ENCODE measurements at regions not wholly inside any gene's neighbourhood (a gene's known extent, or its start where the extent isn't known, plus 50 kb on each side); places are given as distances from the start of the nearest gene placed in this dataset.

DNA sequence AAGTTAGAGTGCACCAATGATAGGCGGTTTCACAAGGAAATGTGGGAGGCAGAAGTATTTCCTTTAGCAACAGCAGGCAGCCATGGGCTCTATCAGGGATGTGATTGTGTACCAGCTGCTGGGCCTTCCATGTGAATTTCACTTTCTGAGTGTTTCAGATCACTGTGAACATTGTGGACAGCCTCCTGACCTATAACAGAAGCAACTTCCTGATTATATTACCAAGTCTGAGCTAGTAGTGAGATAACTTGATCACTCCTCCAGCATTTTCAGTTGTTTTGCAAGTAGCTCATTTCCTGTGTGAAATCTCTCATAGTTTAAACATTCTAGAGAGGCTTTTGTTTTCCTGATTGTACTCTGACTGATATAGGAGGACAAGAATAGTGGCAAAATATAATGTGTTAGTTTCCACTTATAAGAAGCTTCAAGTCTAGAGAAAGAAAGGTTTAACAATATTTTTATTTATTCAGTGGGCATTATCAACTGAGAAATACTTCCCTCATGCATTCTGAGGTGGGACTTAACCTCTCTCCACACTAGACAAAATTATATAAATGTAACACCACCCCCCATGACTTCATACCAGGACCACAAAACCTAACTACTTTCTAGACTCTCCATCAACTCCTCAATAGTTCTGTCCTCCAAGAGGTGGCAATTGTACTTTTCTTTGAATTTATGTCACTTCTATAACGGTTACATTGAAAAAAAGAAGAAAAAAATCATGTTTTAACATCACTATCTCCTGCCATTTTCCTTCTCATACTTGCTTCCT lies 184.2 kb upstream of the LUZP2 start:
- H3K36me3 Mint-ChIP-seq (ENCODE audit: low read depth): no peaks in the 10 kb centered on the region
- no peak overlapping the region for H3K4me3 Mint-ChIP-seq
- no peaks in the 10 kb centered on the region for H3K4me1 Mint-ChIP-seq
- H3K27me3 Mint-ChIP-seq: no peaks in the 10 kb centered on the region
- H3K27ac Mint-ChIP-seq: no peak overlapping the region
- DNase-seq: no peak
- H3K9me3 Mint-ChIP-seq: peaks cover 13% of the 10 kb centered on the region
- intact Hi-C loops (cut with micrococcal nuclease): no loop called here

DNA sequence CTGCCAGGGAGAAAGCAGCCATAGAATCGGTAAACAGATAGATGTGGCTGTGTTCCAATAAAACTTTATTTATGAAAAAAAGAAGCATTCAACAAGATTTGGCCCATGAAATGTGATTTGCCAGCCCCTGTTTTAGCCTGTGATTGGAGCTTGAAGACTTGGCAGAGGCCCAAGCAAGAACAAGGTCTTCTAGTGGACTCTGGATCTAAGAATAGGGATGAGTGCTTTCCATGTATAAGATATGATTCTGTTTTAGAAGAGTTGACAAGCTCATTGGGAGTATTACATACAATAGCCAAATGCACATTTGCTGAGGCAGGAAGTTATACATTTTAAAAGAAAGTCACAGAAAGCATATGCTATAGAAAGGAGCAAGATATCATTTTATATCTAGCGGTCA lies 175.6 kb upstream of the LUZP2 start:
- H3K36me3 Mint-ChIP-seq (ENCODE audit: low read depth): no peaks in the 10 kb centered on the region
- intact Hi-C loops (cut with micrococcal nuclease): no loop called here

DNA sequence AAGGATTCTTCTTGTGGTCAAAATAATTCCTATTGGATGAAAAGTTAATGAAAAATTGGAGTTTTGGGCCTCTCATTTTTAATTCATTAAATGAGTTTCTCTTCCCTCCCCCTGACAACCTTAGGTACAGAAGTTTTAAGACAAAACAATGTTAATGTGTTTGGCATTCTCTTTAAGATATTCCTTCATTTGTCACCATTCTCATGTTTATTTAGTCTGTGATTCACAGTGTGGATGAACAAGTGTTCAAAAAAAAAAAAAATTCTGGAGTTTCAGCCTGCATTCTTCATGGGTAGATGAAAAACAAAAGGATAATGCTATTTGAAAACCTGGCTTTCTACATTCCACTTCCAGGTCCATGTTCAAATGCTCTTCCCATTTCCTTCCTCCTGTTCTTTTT lies 172.6 kb upstream of the LUZP2 start:
- intact Hi-C loops (cut with micrococcal nuclease): no loop called here
- Mint-ChIP-seq H3K4me3 (no peak overlapping the region), H3K36me3 (ENCODE audit: low read depth) (no peaks in the 10 kb centered on the region), H3K4me1 (no peaks in the 10 kb centered on the region), H3K27ac (no peak overlapping the region), H3K9me3 (no peaks in the 10 kb centered on the region), H3K27me3 (no peaks in the 10 kb centered on the region)
- no peak for DNase-seq

More for the DNA sequence above, 175.6 kb upstream of the LUZP2 start:
- Mint-ChIP-seq H3K4me3 (no peak overlapping the region), H3K27me3 (no peaks in the 10 kb centered on the region), H3K9me3 (no peaks in the 10 kb centered on the region), H3K4me1 (no peaks in the 10 kb centered on the region), H3K27ac (no peak overlapping the region)
- no peak for DNase-seq

DNA sequence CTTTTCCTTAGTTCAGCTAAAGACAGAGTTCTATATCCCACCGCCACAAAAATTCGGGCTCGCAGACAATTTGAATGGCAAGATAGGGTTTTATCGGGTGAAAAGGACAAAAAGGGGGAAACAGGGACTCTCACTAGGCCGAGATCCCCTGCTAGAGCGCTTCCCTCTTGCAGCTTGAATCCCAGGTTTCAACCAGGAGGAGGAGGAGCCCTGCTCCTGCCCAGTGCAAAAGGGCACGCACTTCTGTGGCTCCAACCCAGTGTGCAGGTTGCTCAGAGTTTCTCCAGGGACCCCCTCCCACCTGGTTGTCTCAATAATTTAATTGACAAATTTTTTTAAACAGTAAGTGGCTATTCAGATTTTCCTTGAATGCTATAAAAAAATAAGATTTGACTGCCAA lies 152.6 kb upstream of the LUZP2 start:
- intact Hi-C loops (cut with micrococcal nuclease): no loop called here
- H3K27ac Mint-ChIP-seq: no peak overlapping the region
- H3K27me3 Mint-ChIP-seq: no peaks in the 10 kb centered on the region

DNA sequence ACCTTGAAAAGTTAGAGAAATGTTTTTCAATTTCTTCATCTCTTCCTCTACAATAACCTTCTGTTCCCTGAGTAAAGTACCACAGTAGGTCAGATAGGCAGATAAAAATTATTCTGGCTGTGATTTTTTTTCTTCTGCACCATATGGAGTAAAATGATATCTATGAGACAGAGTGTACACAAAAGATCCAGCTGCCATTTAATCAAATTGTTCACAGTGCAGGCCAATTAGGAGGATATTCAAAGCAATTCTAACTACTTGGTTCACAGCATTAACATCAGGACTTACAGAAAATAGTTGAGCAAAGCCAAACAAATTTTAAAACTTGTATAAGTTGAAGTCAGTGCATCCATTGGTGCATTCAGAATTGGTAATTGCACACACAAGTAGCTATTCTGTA lies 147.9 kb upstream of the LUZP2 start:
- Mint-ChIP-seq H3K4me1 (no peaks in the 10 kb centered on the region), H3K4me3 (no peak overlapping the region), H3K27me3 (no peaks in the 10 kb centered on the region), H3K36me3 (ENCODE audit: low read depth) (no peaks in the 10 kb centered on the region), H3K27ac (no peak overlapping the region), H3K9me3 (no peaks in the 10 kb centered on the region)
- no peak for DNase-seq
- intact Hi-C loops (cut with micrococcal nuclease): no loop called here

More for the DNA sequence above, 152.6 kb upstream of the LUZP2 start:
- no peak overlapping the region for H3K4me3 Mint-ChIP-seq
- no peaks in the 10 kb centered on the region for H3K36me3 Mint-ChIP-seq (ENCODE audit: low read depth)
- no peaks in the 10 kb centered on the region for H3K4me1 Mint-ChIP-seq
- no peak for DNase-seq
- H3K9me3 Mint-ChIP-seq: no peaks in the 10 kb centered on the region

DNA sequence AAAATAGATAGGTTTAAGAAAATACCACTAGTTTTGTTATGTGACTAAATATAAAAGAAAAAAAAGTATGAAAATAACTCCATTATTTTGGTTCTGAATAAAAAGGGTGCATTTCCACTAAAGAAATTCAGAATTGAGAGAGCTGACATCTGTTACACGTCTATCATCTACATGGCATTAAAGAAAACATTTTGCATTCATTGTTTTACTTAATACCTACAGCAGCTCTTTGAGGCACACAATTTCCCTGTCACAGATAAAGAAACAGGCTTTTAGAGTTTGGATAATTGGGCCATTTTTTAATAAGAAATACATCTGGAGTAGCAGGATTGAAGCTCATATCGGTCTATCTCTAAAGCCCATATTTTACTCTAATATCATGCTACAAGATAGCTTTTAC lies 145.7 kb upstream of the LUZP2 start:
- Mint-ChIP-seq H3K4me3 (no peak overlapping the region), H3K27me3 (no peaks in the 10 kb centered on the region), H3K36me3 (ENCODE audit: low read depth) (no peaks in the 10 kb centered on the region), H3K4me1 (no peaks in the 10 kb centered on the region), H3K27ac (no peak overlapping the region), H3K9me3 (no peaks in the 10 kb centered on the region)
- no peak for DNase-seq
- intact Hi-C loops (cut with micrococcal nuclease): no loop called here

DNA sequence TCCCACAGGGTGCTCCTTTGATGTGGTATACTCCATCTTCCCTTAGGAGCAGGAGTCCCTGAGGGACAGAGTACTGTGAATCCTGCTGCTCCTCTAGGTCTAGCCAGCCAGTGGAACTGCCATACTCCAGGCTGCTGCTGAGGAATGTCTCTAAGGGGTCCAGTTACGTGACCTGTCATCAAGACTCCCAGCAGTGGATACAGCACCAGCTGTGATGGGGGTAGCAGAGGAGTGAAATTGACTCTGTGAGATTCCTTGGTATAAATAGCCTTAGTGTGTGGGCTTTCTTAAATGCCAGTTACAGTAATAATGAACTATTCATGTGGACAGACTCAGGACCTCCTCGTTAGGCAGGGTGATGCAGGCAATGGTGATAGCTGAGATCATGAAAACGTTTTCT lies 140.4 kb upstream of the LUZP2 start:
- no peak overlapping the region for H3K27ac Mint-ChIP-seq
- H3K27me3 Mint-ChIP-seq: no peaks in the 10 kb centered on the region
- H3K36me3 Mint-ChIP-seq (ENCODE audit: low read depth): no peaks in the 10 kb centered on the region
- DNase-seq: no peak
- no peaks in the 10 kb centered on the region for H3K9me3 Mint-ChIP-seq
- intact Hi-C loops (cut with micrococcal nuclease): no loop called here
- no peaks in the 10 kb centered on the region for H3K4me1 Mint-ChIP-seq
- H3K4me3 Mint-ChIP-seq: no peak overlapping the region

DNA sequence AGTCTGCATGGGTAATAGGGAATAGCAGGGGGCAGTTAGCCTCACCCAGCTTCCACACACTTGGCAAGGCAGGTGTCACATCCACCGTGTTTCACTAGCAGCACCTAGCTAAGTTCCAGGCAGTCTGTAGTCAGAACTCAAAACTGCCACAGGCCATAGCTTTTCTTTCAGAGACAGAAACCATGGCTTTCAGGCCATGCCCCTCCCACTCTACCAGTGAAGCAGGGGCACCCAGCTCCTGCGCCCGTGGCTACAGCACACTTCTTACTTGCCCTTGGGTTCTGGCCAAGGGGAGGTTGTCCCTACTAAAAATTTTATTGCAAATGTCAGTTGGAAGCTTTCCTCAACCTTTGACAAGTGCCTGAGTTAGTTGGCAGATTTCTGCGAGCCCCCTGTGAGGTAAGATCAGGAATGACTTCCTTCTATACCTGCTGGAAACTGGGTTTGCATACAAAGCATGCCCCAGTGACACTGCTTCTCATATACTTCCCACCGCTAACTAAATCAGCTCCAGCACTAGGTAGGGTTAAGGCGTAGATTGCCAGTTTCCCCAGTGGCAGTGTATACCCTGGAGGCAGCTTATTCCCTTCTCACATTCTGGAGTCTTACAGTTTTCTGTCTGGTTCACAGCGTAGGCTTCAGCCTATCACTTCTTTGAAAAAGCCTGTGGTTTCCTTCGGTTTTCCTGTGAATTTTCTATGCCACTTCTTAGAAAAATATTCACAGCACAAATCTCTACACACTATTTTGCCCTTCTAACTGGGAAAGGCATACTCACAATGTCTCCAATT lies 139.0 kb upstream of the LUZP2 start:
- Mint-ChIP-seq H3K27me3 (no peaks in the 10 kb centered on the region), H3K9me3 (no peaks in the 10 kb centered on the region), H3K36me3 (ENCODE audit: low read depth) (no peaks in the 10 kb centered on the region), H3K27ac (no peak overlapping the region), H3K4me3 (no peak overlapping the region), H3K4me1 (no peaks in the 10 kb centered on the region)
- intact Hi-C loops (cut with micrococcal nuclease): no loop called here
- no peak for DNase-seq

DNA sequence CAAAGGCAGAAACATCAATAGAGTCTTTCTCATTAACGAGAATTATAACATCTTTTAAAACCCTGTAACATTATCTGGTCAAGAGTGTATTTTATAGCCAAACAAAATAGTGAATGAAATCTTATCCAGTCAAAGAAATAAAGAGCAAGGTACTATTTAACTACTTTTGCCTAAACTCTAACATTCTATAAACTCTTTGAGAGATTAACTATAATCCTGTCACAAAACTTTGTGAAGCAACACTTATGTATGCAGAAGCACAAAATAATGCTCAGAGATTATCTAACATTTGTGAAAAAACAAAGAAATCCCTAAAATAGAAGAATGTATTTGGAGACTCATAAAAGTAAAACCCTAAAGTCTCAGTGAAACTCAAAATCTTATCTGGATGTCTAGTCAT lies 124.4 kb upstream of the LUZP2 start:
- intact Hi-C loops (cut with micrococcal nuclease): no loop called here
- no peaks in the 10 kb centered on the region for H3K4me1 Mint-ChIP-seq
- H3K27ac Mint-ChIP-seq: no peak overlapping the region
- H3K36me3 Mint-ChIP-seq (ENCODE audit: low read depth): no peaks in the 10 kb centered on the region
- no peak for DNase-seq
- no peak overlapping the region for H3K4me3 Mint-ChIP-seq
- H3K9me3 Mint-ChIP-seq: no peaks in the 10 kb centered on the region
- no peaks in the 10 kb centered on the region for H3K27me3 Mint-ChIP-seq

DNA sequence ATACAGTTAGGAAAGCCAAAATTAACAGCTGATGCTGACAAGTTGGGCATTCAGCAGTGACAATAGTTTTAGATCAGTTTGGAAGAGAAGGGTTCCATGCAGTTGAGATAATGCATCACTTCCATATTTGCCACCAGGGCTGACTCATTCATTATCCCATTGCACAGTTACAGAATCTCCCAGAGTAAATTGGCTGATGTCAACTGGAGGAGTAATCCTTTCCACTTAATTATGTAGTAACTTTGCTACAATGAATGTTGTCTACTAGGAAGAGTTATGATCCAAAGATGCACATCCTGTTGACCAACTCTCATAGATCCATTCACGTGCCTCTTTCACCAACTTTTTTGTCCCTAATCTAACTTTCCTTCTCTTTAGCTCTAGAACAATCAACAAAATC lies 123.3 kb upstream of the LUZP2 start:
- intact Hi-C loops (cut with micrococcal nuclease): no loop called here
- Mint-ChIP-seq H3K9me3 (no peaks in the 10 kb centered on the region), H3K4me3 (no peak overlapping the region), H3K36me3 (ENCODE audit: low read depth) (no peaks in the 10 kb centered on the region), H3K27ac (no peak overlapping the region), H3K4me1 (no peaks in the 10 kb centered on the region), H3K27me3 (no peaks in the 10 kb centered on the region)
- no peak for DNase-seq

DNA sequence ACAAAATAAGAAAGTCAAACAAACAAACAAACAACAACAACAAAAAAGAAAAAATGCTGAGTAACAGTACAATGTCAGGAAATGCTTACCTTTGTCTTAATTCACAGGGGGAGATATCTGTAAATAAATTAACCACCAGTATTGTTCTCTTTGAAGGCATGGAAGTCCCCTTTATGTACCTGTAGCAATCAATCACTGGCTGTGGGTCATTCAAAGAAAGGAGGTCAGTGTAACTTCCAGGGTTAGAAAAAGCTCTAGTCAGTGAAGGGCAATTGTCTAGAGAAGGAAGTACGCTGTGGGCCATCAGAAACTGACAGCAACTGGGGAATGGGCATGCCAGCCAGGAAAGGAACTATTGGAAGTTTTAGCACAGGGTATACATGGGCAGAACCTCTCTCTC lies 121.5 kb upstream of the LUZP2 start:
- Mint-ChIP-seq H3K27ac (no peak overlapping the region), H3K4me1 (no peaks in the 10 kb centered on the region), H3K9me3 (no peaks in the 10 kb centered on the region), H3K4me3 (no peak overlapping the region), H3K27me3 (no peaks in the 10 kb centered on the region), H3K36me3 (ENCODE audit: low read depth) (no peaks in the 10 kb centered on the region)
- DNase-seq: no peak
- intact Hi-C loops (cut with micrococcal nuclease): no loop called here

DNA sequence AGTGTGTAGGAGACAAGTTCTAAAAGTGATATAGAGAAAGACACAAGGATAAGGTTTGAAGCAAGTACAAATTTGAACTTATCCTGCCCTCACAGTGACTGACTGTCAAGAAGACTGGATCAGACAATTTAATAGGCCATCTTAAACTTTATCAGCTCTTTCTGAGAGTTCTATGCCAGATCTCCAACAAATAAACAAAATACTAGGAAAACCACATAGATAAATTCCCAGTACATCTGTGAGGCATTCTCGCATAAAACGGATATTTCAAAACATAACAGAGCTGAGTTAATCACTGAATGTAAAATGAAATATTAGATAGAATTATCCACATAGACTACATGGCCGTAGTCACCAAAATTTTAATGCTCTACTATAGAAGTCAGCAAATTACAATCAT lies 120.9 kb upstream of the LUZP2 start:
- DNase-seq: no peak
- Mint-ChIP-seq H3K27ac (no peak overlapping the region), H3K4me1 (no peaks in the 10 kb centered on the region), H3K4me3 (no peak overlapping the region), H3K27me3 (no peaks in the 10 kb centered on the region), H3K36me3 (ENCODE audit: low read depth) (no peaks in the 10 kb centered on the region), H3K9me3 (no peaks in the 10 kb centered on the region)
- intact Hi-C loops (cut with micrococcal nuclease): no loop called here

DNA sequence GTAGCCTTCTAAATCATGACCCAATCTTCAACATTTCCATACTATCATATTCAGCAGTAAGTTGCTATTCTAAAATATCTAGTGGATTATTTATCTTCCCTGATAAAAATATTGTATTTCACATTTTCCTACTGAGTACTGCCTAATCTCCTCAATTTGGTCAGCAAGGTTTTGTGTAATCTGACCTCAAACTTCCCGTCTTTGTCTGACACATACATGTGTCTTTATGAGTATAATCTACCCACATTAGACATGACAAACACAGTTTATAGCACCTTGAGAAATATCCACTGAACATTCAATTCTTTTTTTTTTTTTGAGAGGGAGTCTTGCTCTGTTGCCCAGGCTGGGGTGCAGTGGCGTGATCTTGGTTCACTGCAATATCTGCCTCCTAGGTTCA lies 113.7 kb upstream of the LUZP2 start:
- intact Hi-C loops (cut with micrococcal nuclease): no loop called here
- H3K9me3 Mint-ChIP-seq: no peaks in the 10 kb centered on the region
- no peak for DNase-seq
- H3K36me3 Mint-ChIP-seq (ENCODE audit: low read depth): no peaks in the 10 kb centered on the region
- H3K27ac Mint-ChIP-seq: no peak overlapping the region
- H3K27me3 Mint-ChIP-seq: no peaks in the 10 kb centered on the region
- H3K4me1 Mint-ChIP-seq: no peaks in the 10 kb centered on the region
- no peak overlapping the region for H3K4me3 Mint-ChIP-seq

DNA sequence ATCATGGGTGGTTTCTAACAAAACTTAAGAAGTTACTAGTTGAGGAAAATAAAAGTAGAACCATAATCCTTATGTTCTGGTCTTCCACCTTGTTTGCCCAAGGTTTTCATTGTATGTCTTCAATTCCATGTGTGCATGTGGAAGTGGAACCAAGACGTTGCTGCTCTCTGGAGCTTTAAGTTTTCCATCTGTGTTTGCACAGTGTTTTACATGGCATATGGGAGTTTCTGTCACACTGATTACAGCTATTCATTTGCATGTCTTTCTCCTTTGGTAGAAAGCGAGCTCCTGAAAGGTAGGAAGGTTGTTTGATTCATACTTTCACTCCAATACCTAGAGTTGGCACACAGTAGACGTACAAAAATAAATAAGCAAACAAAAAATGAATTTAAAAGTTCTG lies 112.6 kb upstream of the LUZP2 start:
- Mint-ChIP-seq H3K27ac (no peak overlapping the region), H3K36me3 (ENCODE audit: low read depth) (no peaks in the 10 kb centered on the region), H3K4me1 (no peaks in the 10 kb centered on the region), H3K4me3 (no peak overlapping the region), H3K27me3 (no peaks in the 10 kb centered on the region), H3K9me3 (no peaks in the 10 kb centered on the region)
- intact Hi-C loops (cut with micrococcal nuclease): no loop called here
- DNase-seq: no peak
